Glomerular endothelial cell (primary cell): ENCODE measurements at regions not wholly inside any gene's neighbourhood (a gene's known extent, or its start where the extent isn't known, plus 50 kb on each side); places are given as distances from the start of the nearest gene placed in this dataset.
"Not testable (repeated sequence)": the region's sequence is repeated elsewhere in the genome, so short reads cannot be mapped to it uniquely, and the experiment has no call there.

ENCODE experiments used
- DNase-seq: peaks from one replicate; pipeline ENCODE4 v3.0.0-alpha.2; 2011; ENCODE audit warnings: low read depth, low spot score; ENCODE audit errors: extremely low read depth

DNA sequence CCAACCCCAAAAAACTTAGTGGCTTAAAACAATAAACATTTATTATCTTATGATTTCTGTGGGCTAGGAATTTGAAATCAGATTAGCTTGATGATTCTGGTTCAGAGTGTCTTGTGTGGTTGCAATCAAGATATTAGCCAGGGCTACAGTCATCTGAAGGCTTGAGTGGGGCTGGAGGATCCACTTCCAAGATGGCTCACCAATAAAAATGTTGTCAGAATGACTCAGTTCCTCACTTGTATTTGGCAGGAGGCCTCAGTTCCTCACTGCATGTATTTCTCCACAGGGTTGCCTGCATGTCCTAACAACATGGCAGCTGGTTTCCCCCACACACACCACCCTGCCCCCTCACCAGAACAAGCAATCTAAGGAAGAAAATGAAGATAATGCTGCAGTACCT, 98.2 kb upstream of the NIPBL start:
- no peak for DNase-seq

DNA sequence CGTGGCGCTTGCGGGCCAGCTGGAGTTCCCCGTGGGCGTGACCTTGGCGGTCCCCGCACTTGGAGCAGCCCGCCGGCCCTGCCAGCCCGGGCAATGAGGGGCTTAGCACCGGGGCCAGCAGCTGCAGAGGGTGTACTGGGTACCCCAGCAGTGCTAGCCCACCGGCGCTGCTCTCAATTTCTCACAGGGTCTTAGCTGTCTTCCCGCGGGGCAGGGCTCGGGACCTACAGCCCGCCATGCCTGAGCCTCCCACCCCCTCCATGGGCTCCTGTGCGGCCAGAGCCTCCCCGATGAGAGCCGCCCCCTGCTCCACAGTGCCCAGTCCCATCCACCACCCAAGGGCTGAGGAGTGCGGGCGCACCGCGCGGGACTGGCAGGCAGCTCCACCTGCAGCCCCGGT, 94.0 kb upstream of the NIPBL start:
- not testable (repeated sequence) for DNase-seq

DNA sequence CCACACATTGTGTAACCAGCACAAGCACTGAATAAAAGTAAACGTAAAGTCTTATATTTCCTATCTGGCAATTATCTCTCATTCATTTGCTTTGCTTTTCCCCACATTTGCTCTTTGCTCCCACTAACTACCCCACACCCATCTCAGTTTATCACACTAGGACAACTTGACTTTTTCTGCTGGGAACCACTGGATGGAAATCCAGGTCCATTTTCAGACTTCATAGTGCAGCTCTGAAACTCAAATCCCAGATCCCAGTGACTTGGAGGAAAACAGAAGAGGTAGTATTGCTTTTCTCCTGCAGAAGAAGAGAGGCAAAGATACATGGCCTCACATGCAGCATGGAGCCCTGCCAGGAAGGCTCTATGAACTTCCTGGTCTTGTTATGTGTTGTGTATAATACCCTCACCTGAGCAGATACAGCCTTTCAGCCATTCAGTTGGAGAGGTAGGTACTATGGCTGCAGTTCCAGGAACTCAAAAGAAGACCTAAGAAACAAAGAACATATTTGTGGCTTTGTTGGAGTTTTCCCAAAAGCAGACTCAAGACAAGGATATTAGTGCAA, 90.0 kb upstream of the NIPBL start:
- no peak for DNase-seq

DNA sequence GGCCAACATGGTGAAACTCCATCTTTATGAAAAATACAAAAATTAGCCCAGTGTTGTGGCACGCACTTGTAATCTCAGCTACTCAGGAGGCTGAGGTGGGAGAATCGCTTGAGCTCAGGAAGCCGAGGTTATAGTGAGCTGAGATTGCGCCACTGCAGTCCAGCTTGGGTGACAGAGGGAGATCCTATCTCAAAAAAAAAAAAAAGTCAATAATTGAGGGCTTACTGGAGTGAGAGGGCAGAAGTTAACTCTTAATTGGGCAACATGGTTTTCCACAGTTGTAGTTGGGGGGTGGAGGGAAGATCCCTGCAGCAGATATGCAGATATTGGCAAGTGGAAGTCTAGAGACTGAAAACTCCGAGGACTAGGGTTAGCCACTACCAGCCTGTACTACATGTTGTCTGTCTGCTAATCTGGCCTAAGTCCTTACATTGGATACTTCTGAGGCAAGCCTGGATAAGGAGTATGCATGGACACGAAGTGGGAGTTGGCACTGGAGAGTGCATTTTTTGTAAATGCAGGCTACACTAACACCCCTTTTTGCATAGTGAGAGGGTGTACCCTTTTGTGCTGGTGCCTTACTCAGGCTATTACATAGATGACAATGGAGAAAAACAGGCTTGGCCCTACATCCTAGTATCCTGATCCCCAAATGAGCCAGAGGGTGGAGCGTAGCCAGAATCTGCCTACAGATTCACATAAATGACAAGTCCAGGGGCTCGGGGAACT, 89.0 kb upstream of the NIPBL start:
- no peak for DNase-seq

DNA sequence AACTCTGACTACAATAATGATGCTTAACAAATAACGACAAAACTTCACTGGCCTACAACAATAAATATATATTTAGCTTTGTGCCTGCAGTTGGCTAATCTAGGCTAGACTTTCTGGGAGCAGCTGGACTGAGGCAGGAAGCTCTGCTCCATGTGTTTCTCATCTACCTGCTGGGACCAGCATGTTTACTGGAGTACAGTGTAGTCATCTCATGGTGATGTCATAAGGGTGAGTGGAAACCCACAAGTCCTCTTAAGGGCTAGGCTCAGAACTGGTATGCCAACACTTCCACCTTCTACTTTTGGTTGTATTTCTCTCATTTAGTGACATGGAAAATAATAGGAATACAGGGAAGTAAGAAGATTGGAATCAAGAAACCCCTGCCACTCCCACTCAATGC, 85.7 kb upstream of the NIPBL start:
- DNase-seq = no peak

DNA sequence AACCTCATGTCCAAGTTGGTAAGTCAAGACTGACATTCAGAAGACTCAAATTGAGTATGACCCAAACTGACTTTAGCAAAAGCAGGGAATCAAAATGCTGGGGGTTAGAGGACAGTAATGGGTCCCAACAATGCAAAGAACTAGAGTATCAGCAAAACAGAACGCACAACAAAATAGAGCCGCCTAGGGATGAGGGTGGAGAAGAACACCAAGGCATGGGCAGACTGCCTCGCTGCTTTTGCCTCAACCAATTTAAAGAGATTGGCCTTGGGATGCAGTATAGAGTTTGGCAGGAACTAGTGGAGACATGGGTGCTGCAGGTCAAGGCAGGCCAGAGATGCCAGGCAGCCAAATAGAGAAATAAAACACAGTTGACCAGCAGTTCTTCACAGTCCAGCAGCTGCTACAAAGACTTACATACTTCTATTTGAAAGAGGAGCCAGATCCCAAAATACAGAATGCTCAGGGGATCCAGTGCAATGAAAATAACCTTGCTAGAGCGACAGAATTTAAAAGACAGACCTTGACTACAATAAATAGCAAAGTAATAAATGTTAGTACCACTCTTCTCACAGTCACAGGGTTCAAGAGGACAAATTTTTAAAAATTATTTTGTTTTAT, 83.9 kb upstream of the NIPBL start:
- DNase-seq = no peak

DNA sequence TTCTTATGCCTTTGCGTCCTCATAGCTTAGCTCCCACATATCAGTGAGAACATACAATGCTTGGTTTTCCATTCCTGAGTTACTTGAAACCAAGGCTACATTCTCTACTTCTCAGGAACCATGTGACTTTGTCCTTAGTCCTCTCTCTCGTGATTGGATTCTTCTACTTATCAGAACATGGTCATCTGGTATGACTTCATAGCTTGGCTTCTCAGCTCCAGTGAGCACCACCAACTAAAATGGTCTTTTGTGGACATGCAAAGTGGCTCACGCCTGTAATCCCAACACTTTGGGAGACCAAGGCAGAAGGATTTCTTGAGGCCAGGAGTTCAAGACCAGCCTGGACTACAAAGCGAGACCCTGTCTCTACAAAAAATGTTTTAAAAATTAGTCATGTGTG, 81.2 kb upstream of the NIPBL start:
- no peak for DNase-seq

DNA sequence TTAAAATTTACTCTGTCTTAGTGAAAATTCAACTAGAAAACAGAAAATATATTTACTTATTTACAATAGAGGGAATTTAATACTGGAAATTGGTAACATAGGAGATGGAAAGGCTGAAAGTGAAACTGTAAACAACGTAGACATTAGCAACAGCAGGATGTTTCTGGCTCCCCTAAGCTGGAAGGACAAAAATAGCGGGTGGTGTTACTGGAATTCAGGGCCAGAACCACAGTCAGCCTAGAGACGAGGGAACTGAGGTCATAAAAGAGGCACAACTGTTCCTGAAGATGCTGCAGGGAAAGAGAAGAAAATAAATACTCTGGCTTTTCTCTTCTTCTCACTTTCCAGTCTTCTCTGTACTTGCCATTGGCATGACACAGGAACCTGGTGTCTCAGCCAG, 80.4 kb upstream of the NIPBL start:
- DNase-seq = no peak

DNA sequence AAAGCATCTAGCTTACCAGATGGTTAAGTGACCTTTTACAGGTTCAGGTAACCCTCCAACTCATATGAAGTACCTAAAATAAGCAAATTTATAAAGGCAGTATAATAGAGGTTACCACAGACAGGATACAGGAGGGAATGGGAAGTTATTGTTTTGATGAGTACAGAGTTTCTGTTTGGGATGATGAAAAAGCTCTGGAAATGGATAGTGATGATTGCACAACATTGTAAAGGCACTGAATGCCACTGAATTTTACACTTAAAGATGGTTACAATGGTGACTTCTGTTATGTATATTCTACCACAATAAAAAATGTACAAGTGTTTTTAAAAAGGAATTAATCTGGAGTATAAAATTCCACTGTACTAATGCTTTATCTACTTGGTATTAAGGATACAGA, 75.0 kb upstream of the NIPBL start:
- DNase-seq = no peak

DNA sequence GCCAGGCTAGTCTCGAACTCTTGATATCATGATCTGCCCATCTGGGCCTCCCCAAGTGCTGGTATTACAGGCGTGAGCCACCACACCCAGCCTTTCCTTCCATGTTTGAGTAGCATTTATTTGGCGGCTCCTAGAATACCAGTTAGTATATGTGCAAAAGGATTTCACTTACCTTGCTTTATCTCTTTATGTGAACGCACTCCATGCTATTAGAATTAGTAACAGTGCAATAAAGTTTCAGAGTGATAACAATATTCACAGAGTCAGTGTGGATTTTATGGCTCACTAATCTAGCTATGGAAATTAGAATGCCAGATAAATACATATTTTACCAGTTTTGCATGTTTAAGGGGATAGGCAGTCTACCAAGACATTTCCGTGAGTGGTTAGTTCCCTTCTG, 74.4 kb upstream of the NIPBL start:
- DNase-seq = no peak

DNA sequence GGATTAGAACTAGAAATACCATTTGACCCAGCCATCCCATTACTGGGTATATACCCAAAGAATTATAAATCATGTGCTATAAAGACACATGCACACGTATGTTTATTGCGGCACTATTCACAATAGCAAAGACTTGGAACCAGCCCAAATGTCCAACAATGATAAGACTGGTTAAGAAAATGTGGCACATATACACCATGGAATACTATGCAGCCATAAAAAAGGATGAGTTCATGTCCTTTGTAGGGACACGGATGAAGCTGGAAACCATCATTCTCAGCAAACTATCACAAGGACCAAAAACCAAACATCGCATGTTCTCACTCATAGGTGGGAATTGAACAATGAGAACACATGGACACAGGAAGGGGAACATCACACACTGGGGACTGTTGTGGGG, 63.3 kb upstream of the NIPBL start:
- DNase-seq = not testable (repeated sequence)

DNA sequence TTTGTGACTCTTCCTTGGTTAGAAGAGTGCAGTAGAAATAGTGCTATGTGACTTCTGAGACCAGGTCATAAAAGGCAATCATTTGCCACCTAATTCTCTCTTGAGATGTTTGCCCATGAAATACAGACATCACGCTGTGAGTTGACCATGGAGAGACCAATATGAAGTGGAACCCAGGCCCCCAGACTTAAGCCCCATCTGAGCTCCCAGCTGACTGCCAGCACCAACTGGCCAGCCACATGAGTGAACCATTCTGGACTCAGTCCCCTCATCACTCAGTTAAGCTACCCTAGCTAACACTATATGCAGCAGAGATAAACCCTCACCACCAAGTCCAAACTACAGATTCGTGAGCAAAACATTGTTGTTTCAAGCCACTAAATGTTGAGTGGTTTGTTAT, 60.7 kb upstream of the NIPBL start:
- DNase-seq = no peak

DNA sequence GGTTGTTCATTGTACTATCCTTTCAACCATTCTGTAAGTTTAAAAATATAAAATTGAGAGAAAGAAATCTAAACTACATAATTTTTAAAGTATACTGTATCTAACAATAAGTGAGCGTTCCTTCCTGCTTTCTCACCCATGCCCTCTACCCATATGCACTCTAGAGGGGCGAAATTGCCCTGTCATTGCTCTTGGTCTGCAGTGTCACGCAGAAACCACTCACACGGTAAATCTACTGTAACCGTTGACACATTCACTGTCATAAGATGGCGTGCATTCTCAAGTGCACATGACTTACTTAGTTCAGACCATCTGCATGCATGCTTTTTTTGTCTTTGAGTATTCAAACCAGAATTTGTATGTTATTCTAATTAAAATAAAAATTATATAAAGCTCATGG, 55.7 kb upstream of the NIPBL start:
- DNase-seq = no peak

DNA sequence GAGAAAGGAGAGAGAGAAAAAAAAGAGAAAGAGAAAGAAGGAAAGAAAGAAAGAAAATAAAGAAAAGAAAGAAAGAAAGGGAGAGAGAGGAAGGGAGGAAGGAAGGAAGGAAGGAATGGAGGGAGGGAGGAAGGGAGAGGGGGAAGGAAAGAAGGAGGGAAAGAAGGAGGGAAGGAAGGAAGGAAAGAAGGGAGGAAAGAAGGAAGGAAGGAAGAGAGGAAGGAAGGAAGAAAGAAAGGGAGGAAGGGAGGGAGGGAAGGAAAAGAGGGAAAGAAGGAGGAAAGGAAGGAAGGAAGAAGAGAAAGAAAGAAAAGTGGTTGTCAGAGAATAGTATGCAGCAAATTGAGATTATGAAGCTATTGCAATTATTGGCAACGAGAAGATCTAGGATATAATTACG, 49.9 kb upstream of the NIPBL start:
- DNase-seq = no peak
